ENCODE measurements at regions not wholly inside any gene's neighbourhood (a gene's known extent, or its start where the extent isn't known, plus 50 kb on each side); places are given as distances from the start of the nearest gene placed in this dataset.
"Not testable (repeated sequence)": the region's sequence is repeated elsewhere in the genome, so short reads cannot be mapped to it uniquely, and the experiment has no call there.

DNA sequence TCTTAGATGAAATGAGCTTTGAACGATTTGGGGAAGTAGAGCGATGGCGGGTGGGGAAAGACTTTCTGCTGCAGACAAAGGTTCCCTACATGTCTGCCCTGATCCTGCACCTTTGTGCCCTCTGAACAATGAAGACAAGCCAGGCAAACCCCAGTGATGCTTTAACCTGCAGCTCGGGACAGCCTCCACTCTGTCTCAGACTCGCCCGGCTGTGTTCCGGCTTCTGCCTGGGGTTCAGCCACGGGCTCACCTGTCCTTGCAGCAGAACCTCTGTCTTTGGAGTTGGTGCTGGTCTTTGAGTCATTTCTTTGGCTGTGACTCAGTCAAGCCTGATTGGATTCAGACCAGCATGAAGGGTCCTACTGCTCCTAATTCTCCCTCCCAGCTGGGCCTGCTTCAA is 823.6 kb upstream of the TPTE start:
- not testable (repeated sequence) for FAIRE-seq

GRCh38 chr21:9705016-9705415 is 816.4 kb upstream of the TPTE start:
- not testable (repeated sequence) for FAIRE-seq

- FAIRE-seq, result not testable (repeated sequence)
These were observed 815.9 kb upstream of the TPTE start for GRCh38 chr21:9705455-9705854.

GRCh38 chr21:9724542-9724941 is 796.8 kb upstream of the TPTE start:
- FAIRE-seq, result not testable (repeated sequence)

DNA sequence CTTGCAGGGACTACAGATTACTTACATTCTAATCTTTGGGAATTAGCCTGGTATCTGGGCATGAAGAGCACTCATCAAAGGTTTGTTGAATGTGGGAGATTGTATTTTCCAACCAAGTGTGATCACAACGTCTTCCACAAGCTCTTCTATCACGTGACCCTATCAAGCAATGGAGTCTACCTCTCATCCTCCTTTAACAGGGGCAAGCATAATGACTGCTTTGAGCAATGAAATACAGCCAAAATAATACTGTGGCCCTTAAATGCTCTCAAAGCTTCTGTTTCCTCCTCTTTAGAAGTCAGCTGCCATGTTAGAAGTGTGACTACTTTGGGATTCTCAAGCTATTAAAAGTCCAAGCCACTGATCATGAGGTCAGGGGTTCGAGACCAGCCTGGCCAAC is 794.2 kb upstream of the TPTE start:
- FAIRE-seq, result not testable (repeated sequence)

GRCh38 chr21:9728219-9728992 is 793.0 kb upstream of the TPTE start:
- not testable (repeated sequence) for FAIRE-seq

- FAIRE-seq, result no peak
These were observed 790.5 kb upstream of the TPTE start for GRCh38 chr21:9730866-9731265.

- not testable (repeated sequence) for FAIRE-seq
These were observed 790.1 kb upstream of the TPTE start for GRCh38 chr21:9731317-9731716.

- not testable (repeated sequence) for FAIRE-seq
These were observed 788.8 kb upstream of the TPTE start for GRCh38 chr21:9732605-9733004.

- FAIRE-seq, result not testable (repeated sequence)
These were observed 787.4 kb upstream of the TPTE start for GRCh38 chr21:9733761-9734558.

DNA sequence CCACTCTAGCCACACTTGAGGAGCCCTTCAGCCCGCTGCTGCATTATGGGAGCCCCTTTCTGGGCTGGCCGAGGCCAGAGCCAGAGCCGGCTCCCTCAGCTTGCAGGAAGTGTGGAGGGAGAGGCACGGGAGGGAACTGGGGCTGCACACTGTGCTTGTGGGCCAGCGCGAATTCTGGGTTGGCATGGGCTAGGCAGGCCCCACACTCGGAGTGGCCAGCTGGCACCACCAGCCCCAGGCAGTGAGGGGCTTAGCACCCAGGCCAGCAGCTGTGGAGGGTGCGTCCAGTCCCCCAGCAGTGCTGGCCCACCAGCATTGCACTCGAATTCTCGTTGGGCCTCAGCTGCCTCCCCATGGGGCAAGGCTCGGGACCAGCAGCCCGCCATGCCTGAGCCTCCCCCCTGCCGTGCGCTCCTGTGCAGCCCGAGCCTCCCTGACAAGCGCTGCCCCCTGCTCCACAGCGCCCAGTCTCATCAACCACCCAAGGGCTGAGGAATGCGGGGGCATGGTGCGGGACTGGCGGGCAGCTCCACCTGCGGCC is 785.9 kb upstream of the TPTE start:
- no peak for FAIRE-seq

DNA sequence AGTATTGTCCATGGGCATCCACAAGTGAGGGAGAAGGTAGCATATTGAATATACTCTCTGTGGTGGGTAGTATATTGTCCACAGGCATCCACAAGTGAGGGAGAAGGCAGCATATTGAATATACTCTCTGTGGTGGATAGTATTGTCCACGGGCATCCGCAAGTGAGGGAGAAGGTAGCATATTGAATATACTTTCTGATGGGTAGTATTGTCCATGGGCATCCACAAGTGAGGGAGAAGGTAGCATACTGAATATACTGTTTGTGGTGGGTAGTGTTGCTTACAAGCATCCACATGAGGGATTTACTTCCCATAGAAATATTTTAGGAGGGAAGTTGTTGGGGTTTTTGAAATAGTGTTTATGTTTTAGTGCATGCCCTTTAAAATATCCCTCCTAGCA is 784.1 kb upstream of the TPTE start:
- not testable (repeated sequence) for FAIRE-seq

- not testable (repeated sequence) for FAIRE-seq
These were observed 783.4 kb upstream of the TPTE start for GRCh38 chr21:9737871-9738515.

DNA sequence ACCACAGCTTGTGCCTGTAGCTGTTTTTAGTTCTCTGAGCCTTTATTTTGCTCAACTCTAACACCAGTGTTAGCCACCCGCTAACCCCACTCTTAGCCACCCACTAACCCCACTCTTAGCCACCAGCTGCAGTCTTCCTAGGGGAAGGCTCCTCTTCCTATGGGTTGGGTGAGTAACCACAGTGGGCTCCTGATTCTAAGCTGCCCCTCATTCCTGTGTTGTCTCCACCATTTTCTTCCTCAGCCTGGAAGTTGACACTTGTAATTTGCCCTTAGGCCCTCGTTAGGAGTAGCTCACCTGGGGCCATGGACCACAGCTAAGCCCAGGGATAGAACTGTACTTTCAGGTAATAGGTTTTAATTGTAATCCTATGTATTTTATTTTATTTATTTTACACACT is 782.9 kb upstream of the TPTE start:
- no peak for FAIRE-seq

- no peak for FAIRE-seq
These were observed 782.1 kb upstream of the TPTE start for GRCh38 chr21:9739240-9739639.

- FAIRE-seq, result not testable (repeated sequence)
These were observed 781.0 kb upstream of the TPTE start for GRCh38 chr21:9740177-9740941.

DNA sequence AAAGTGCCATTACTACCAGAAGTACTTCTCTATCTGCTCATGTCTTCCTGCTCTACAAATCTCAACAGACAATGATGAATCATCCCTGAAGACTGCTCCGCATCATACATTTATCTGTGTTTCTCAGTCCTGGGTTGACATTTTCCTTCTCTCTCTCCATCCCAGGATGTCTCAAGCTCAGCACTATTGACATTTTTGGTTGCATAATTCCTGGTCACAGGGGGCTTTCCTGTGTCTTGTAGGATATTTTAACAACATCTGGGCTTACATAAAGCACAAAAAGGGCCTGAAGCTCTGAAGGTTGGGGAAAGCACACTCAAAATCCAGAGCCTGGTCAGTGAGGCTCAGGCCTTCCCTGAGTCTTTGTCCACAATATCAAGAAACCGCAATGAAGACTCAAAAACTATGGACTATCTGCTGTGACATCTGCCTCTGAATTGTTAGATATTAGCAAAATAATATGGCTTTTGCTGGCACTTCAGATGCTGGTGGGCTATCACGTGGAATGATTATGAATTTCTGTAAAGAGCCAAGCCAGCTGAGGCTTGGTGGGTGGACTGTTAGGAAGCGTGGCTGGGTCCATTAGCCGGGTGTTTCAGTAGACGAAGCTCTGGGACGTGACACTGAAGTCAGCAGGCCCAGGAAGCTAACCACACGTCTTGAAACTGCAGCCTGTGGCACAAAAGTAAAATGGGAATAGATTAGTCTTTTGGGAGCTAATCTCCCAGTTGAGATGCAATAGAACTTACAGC is 780.2 kb upstream of the TPTE start:
- FAIRE-seq, result not testable (repeated sequence)

- not testable (repeated sequence) for FAIRE-seq
These were observed 777.8 kb upstream of the TPTE start for GRCh38 chr21:9743566-9743965.

DNA sequence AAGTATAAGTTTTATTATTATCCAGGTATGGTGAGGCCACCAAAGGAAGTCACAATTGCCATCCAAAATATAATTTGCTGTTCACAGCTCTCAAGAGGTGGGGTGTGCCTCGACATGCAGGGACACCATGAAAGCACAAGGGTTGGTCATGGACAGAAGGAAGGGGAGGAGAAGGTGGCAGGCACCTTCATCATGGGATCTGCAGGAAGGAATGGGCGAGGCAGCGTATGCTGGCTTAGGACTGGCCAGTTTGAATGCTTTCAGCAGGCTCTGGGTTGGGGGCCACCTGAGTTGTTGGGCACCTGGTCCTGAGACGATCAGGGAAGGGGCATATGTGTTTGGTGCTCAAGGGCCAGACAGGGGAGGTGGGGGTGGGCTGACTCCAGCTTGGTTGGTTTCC is 777.2 kb upstream of the TPTE start:
- not testable (repeated sequence) for FAIRE-seq

GRCh38 chr21:9744593-9744992 is 776.8 kb upstream of the TPTE start:
- FAIRE-seq, result not testable (repeated sequence)

- not testable (repeated sequence) for FAIRE-seq
These were observed 775.8 kb upstream of the TPTE start for GRCh38 chr21:9745457-9746108.

Measured in colon (tissue), 2 donors.